22Rv1 (cell line): ENCODE measurements at regions not wholly inside any gene's neighbourhood (a gene's known extent, or its start where the extent isn't known, plus 50 kb on each side); places are given as distances from the start of the nearest gene placed in this dataset.

Experiments
- CTCF ChIP-seq: fragments of 450-650 bp; IDR thresholded peaks from 2 replicates; pipeline ENCODE4 v1.5.1; 2017; ENCODE audit warnings: mild to moderate bottlenecking
- ZFX ChIP-seq: fragments of 450-650 bp; IDR thresholded peaks from 2 replicates; pipeline ENCODE4 v1.6.1; 2017; ENCODE audit warnings: antibody characterized with exemption, borderline replicate concordance

- no peak for TF ChIP-seq CTCF
- no peak for TF ChIP-seq ZFX
Measured at GRCh38 chr13:40498461-40498860, 168.0 kb downstream of the FOXO1 start.
